OCI-LY3 (cell line): ENCODE measurements at regions not wholly inside any gene's neighbourhood (a gene's known extent, or its start where the extent isn't known, plus 50 kb on each side); places are given as distances from the start of the nearest gene placed in this dataset.

Experiments
- H2AFZ ChIP-seq: fragments of 200-600, 300-600 bp; shearing (Covaris generic); 2 replicates; pipeline ENCODE4 v1.6.0; 2014; ENCODE audit warnings: antibody characterized with exemption, low read depth, low read length
- H3K27ac ChIP-seq: fragments of 200-600, 300-600 bp; sonication (generic); 2 replicates; pipeline ENCODE4 v1.5.1; 2014; ENCODE audit warnings: mild to moderate bottlenecking, low read length, moderate library complexity, mixed read lengths
- H3K27me3 ChIP-seq: fragments of 200-600, 300-600 bp; sonication (generic); 2 replicates; pipeline ENCODE4 v1.6.1; 2014; ENCODE audit warnings: low read depth, low read length, mixed read lengths
- H3K36me3 ChIP-seq: fragments of 200-600, 300-600 bp; sonication (generic); replicated peaks from 2 replicates; pipeline ENCODE3; 2014; ENCODE audit warnings: low read depth, low read length, mixed read lengths
- H3K4me1 ChIP-seq: fragments of 300-600, 200-600 bp; sonication (generic); 2 replicates; pipeline ENCODE4 v1.6.1; 2014; ENCODE audit warnings: low read length, mixed read lengths
- H3K4me2 ChIP-seq: fragments of 200-600, 300-600 bp; sonication (generic); 2 replicates; pipeline ENCODE4 v1.6.1; 2014; ENCODE audit warnings: low read length, mixed read lengths
- H3K4me3 ChIP-seq: fragments of 300-600, 200-600 bp; sonication (generic); 2 replicates; pipeline ENCODE4 v1.5.1; 2014; ENCODE audit warnings: antibody characterized with exemption, mild to moderate bottlenecking, low read length, moderate library complexity
- H3K79me2 ChIP-seq: fragments of 300-600, 200-600 bp; shearing (Covaris generic); 2 replicates; pipeline ENCODE4 v1.6.1; 2014; ENCODE audit warnings: mild to moderate bottlenecking, low read length, mixed read lengths
- H3K9ac ChIP-seq: fragments of 300-600, 200-600 bp; shearing (Covaris generic); 2 replicates; pipeline ENCODE4 v1.6.0; 2014; ENCODE audit warnings: mild to moderate bottlenecking, low read length, moderate library complexity
- H3K9me3 ChIP-seq: fragments of 200-600, 300-600 bp; shearing (Covaris generic); 2 replicates; pipeline ENCODE4 v1.6.1; 2014; ENCODE audit warnings: low read length, mixed read lengths; ENCODE audit not compliant: insufficient read depth
- H4K20me1 ChIP-seq: fragments of 200-600, 300-600 bp; sonication (generic); 2 replicates; pipeline ENCODE4 v1.6.1; 2016; ENCODE audit warnings: low read length, mixed read lengths; ENCODE audit not compliant: insufficient read depth
- EZH2phosphoT487 ChIP-seq: fragments of 200-600 bp; shearing (Covaris generic); IDR thresholded peaks from 2 replicates; pipeline ENCODE4 v1.6.1; 2018; ENCODE audit warnings: antibody characterized with exemption, mixed run types, low read depth
- TF ChIP-seq, protein P1 (sequence below): fragments of 200-600, 300-600 bp; sonication (generic); IDR thresholded peaks from 2 replicates; pipeline ENCODE4 v1.5.1; 2014; ENCODE audit warnings: antibody characterized with exemption, low read length, low read depth

DNA sequence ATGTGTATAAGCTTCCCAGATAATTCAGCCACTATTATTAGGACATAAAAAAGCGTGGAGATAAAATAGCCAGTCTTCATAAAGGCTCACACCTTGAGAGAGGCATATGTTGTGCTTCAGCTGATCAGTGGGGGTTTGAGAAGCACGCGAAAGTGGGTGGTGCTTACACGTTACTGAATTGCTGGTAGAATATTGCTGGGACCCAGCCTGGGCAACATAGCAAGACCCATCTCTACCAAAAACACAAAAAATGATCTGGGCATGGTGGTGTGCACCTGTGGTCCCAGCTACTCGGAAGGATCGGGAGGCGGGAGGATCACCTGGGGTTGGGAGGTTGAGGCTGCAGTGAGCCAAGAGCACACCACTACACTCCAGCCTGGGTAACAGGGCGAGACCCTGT lies 74.9 kb upstream of the MBOAT2 start:
- H3K9me3 ChIP-seq: peaks cover 10% of the 10 kb centered on the region
- H3K4me3 ChIP-seq: no peak overlapping the region
- H3K4me2 ChIP-seq: no peak overlapping the region
- no peaks in the 10 kb centered on the region for H4K20me1 ChIP-seq
- H3K27ac ChIP-seq: no peak overlapping the region
- no peaks in the 10 kb centered on the region for H3K27me3 ChIP-seq
- H2AFZ ChIP-seq: no peak overlapping the region
- no peak for TF ChIP-seq EZH2phosphoT487
- TF ChIP-seq, protein P1, sequence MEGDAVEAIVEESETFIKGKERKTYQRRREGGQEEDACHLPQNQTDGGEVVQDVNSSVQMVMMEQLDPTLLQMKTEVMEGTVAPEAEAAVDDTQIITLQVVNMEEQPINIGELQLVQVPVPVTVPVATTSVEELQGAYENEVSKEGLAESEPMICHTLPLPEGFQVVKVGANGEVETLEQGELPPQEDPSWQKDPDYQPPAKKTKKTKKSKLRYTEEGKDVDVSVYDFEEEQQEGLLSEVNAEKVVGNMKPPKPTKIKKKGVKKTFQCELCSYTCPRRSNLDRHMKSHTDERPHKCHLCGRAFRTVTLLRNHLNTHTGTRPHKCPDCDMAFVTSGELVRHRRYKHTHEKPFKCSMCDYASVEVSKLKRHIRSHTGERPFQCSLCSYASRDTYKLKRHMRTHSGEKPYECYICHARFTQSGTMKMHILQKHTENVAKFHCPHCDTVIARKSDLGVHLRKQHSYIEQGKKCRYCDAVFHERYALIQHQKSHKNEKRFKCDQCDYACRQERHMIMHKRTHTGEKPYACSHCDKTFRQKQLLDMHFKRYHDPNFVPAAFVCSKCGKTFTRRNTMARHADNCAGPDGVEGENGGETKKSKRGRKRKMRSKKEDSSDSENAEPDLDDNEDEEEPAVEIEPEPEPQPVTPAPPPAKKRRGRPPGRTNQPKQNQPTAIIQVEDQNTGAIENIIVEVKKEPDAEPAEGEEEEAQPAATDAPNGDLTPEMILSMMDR: no peak
- H3K4me1 ChIP-seq: no peaks in the 10 kb centered on the region
- H3K9ac ChIP-seq: no peak overlapping the region
- H3K36me3 ChIP-seq: no peaks in the 10 kb centered on the region
- H3K79me2 ChIP-seq: no peaks in the 10 kb centered on the region

DNA sequence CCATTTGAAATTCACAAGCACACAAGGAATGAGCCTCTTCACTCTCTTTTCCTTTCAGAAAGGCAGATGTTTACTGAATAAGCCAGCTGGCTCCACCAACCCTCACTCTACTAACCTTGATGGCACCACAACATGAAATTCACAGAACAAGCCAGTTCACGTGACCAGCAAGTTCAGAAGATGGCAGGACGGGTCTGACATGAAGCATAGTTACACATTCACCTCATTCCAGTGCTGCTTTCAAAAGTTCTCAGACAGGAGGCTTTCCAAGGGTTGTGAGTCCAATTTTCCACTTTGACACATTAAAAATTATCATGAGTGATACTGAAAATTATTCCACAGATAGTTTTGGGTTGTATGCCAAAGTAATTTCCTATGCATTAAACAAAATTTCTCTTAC lies 74.2 kb upstream of the MBOAT2 start:
- TF ChIP-seq, protein P1: no peak
- TF ChIP-seq EZH2phosphoT487: no peak
- Histone ChIP-seq H2AFZ (no peak overlapping the region), H3K4me2 (no peak overlapping the region), H3K79me2 (no peaks in the 10 kb centered on the region), H3K9ac (no peak overlapping the region), H3K9me3 (peaks cover 10% of the 10 kb centered on the region), H3K4me1 (no peaks in the 10 kb centered on the region), H3K36me3 (no peaks in the 10 kb centered on the region), H4K20me1 (no peaks in the 10 kb centered on the region), H3K27me3 (no peaks in the 10 kb centered on the region), H3K4me3 (no peak overlapping the region), H3K27ac (no peak overlapping the region)

DNA sequence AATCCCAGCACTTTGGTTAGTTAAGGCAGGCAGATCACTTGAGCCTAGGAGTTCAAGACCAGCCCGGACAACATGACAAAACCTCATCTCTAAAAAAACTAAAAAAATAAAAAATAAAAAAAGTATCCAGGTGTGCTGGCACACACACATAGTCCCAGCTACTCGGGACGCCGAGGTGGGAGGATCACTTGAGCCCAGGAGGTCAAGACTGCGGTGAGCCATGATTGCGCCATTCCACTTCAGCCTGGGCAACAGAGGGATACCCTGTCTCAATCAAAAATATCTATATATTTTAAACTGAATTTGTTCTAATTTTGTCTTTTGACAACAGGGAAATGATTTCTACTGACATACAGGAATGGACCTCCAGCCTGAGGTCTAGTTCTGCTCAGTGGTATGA lies 73.3 kb upstream of the MBOAT2 start:
- H3K27me3 ChIP-seq: 0 out of 2 replicates have a peak, but pooled peaks cover 7% of the 10 kb centered on the region

DNA sequence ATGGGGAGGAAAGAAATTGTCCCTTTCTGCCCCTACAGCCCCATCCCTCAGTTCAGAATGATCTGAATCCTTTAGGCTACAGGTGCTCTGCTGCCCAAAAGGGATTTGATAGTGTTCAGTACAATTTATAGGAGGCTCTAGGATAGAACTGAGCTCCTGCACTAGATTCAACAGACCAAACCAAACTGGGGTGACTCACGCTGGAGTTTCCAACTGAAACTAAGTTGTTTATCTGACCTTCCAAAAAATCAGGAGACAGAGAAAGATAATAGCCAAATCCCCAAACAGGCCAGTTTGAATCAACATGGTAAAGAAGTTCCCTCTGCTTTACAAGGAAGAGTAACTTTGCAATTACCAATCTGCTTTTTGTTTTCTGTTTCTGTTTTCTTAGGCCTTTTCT lies 72.7 kb upstream of the MBOAT2 start:
- Histone ChIP-seq H3K4me3 (no peak overlapping the region), H3K4me2 (no peak overlapping the region), H3K9ac (no peak overlapping the region), H4K20me1 (no peaks in the 10 kb centered on the region), H3K36me3 (no peaks in the 10 kb centered on the region), H3K4me1 (no peaks in the 10 kb centered on the region), H3K27ac (no peak overlapping the region), H3K9me3 (no peaks in the 10 kb centered on the region; the same call in 1 of the 2 replicates), H3K27me3 (0 out of 2 replicates have a peak, but pooled peaks cover 7% of the 10 kb centered on the region), H3K79me2 (no peaks in the 10 kb centered on the region), H2AFZ (no peak overlapping the region)
- TF ChIP-seq EZH2phosphoT487: no peak
- TF ChIP-seq, protein P1: no peak

More for the DNA sequence above, 73.3 kb upstream of the MBOAT2 start:
- no peaks in the 10 kb centered on the region for H4K20me1 ChIP-seq
- H3K79me2 ChIP-seq: no peaks in the 10 kb centered on the region
- no peaks in the 10 kb centered on the region for H3K36me3 ChIP-seq
- no peaks in the 10 kb centered on the region for H3K4me1 ChIP-seq
- H3K9me3 ChIP-seq: peaks cover 4% of the 10 kb centered on the region; the same call in 1 of the 2 replicates
- H3K4me3 ChIP-seq: no peak overlapping the region
- no peak overlapping the region for H3K27ac ChIP-seq
- TF ChIP-seq EZH2phosphoT487: no peak
- TF ChIP-seq, protein P1: no peak
- H3K9ac ChIP-seq: no peak overlapping the region
- H2AFZ ChIP-seq: no peak overlapping the region
- H3K4me2 ChIP-seq: no peak overlapping the region
